SW 1271 (cell line): ENCODE measurements at regions not wholly inside any gene's neighbourhood (a gene's known extent, or its start where the extent isn't known, plus 50 kb on each side); places are given as distances from the start of the nearest gene placed in this dataset.

Experiments
- DNase-seq, 2 experiments: peaks; one replicate each; lab custom pipeline; 2025; lab: John Stamatoyannopoulos, UW

DNA sequence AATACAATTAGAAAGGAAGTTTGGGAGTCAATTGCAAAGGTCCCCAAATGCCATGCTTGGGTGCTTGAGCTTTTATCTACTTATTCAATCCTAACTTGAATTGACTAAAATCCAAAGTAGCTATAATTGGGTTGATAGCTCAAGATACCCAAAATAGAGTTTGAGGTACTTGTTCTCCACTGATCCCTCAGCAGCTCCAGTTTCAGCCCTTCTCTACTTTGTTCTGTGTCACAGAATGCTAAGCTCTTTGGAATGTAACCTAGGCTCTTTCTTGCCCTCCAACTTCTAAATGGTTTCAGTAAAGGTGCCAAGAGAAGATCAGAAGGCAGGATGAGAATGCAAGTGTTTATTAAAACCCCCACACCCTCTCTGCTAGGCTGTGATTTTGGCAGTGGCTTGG, 251.4 kb upstream of the CLEC14A start:
- no peak for DNase-seq

DNA sequence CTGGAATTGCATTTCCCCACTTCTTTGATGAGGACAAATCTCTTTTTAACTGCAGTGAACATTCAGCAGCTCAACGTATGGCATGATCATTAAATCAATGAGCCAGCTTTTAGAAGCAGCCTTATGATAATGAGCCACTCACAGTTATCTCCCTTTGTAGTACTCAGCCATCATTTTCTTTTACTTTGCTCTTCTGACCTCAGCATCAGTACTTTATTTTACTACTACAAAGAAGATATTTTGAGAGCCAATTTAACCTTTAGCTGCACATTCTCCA, 250.0 kb upstream of the CLEC14A start:
- no peak for DNase-seq

DNA sequence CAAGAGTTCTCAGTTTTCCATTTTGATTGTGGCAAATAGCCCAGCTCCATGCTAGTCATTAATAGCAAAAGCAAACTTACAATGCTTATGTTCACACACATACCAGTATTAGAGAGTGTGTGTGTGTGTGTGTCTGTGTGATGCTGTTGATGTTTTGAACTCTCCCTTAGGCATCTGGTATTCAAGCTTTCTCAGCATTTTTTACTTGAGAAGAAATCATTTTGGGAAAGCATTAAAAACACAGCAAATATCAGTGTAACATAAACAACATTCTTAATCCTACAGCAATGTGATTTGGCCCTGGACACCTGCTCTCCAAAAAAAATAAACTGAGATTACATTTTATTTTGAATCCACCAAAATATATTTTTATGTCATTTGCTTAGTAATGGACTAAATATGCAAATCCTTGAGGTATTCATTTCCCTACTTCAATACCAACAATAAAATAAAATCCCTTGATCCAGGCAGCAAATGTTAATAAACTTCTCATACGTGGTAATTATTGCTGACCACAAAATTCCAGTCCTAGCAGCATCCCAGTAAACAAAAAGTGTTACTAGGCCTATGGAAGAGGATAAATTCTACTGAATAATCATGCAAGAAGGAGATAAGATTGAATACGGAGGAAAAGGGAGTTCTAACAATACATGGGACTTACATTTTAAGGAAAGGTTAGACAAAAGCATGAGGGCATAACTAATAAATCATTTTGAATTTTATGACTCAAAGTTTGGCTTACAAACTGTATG, 249.5 kb upstream of the CLEC14A start:
- no peak for DNase-seq

DNA sequence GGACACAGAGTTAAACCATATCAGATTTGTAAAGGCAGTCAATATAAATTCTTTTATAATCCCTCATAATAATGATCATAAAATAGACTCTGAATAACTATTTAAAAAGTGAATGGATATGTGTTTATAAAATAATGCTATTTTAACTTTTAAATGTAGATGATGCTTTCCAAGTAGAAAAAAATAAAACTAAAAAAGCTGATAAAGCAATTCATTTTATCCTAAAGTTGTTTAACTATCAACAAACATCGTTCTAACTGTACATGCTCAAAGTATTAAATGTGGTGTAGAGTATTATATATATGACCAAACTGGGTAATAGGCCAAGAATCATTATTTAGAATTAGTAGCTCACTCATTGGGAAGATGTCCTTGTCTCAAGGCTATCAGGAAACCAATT, 248.3 kb upstream of the CLEC14A start:
- no peak for DNase-seq

DNA sequence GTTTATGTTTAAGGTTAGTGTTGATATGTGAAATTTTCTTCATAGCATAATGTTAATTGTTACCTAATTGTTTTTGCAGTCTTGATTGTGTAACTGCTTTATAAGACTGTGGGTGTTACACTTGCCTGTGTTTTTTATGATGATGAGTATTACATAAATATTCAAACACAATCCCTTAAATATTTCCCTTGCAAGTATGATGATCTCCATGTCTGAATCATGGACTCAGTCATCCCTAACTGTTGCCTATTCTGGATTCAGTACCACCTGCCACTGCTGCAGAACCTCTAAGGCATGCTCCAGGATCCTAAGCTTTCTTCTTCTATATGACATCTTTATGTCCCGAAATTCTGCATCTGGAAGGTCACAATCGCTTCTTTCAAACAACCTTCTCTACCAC, 246.3 kb upstream of the CLEC14A start:
- DNase-seq, result no peak

DNA sequence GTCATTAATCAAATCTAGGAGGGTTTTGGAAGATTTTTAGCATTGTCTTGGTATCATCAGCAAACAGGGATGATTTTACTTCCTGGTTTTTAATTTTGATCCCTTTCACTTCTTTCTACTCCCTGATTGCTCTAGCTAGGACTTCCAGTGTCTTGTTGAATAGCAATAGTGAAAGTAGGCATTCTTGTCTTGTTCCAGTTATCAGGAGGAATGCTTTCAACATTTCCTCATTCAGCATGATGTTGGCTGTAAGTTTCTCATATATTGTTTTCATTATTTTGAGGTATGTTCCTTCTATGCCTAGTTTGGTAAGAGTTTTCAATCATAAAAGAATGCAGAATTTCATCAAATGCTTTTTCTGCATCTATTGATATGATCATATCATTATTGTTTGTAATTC, 244.2 kb upstream of the CLEC14A start:
- DNase-seq, result no peak

DNA sequence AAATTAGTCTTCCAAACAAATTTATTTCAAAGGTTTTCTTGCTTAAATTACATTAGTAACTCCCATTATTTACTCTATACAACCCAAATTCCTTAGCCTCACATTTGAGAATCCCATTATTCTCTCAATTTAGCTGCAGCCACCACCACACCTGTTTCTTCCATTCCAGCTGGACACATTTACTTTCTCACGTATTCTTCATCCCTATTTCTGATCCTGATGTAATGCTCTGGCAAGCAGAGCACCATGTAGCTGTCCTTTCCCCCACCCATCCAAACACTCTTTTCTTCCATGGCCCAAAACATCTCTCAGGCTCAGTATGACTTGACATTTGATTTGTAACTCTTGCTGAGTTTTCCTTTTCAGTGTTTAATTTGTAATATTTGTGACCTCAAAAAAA, 240.2 kb upstream of the CLEC14A start:
- no peak for DNase-seq

DNA sequence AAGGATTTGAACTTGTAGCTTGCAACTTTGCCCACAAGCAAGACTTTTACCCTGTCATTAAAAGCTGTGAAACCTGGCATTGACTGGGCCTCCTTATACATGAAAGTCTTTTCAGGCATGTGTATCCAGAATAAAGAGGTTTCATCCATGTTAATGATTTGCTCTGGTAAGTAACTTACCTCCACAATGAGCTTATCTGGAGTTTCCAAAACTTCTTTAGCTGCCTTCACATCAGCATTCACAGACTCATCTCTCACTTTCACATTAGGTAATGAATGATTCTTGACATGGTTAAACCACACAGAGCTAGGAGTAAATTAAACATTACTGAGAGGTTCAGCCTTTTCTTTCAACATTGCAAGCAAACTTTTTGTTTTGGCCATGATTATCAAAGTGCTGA, 234.4 kb upstream of the CLEC14A start:
- no peak for DNase-seq

DNA sequence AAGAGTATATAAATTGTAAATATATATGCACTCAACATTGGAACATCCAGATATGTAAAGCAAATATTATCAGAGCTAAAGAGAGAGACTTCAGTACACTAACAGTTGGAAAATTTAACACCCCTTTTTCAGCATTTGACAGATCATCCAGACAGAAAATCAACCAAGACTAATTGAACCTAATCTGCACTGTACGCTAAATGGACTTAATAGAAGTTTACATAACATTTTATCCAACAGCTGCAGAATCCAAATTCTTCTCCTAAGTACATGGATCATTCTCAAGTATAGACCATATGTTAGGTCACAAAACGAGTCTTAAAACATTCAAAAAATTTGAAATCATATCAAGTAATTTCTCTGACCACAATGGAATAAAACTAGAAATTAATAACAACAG, 229.1 kb upstream of the CLEC14A start:
- DNase-seq, result no peak

DNA sequence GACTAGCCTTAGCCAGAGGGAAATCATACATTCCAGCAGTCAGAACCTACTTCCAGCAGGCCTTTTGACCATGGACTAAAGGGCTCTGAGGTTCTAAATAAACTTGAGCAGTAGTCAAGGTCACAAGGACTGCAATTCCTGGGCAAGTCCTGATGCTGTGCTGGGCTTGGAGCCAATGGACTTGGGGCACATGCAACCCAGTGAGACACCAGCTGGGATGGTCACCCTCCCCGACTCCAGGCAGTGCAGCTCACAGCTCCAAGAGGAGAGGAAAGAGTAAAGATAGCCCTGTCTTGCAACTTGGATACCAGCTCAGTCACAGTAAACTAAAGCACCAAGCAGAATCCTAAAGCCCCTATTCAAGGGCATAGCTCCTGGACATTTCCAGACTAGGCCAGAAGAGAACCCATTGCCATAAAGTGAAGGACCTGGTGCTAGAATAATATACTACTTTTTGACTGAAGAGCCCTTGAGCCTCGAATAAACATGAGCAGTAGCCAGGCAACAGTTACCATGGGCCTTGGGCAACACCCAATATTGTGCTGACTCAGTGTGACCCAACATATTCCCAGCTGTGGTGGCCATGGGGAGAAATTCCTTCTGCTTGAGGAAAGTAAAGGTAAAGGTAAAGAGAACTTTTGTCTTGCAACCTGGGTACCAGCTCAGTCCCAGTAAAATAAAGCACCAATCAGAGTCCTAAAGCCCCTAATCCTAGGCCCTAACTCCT, 226.2 kb upstream of the CLEC14A start:
- no peak for DNase-seq

DNA sequence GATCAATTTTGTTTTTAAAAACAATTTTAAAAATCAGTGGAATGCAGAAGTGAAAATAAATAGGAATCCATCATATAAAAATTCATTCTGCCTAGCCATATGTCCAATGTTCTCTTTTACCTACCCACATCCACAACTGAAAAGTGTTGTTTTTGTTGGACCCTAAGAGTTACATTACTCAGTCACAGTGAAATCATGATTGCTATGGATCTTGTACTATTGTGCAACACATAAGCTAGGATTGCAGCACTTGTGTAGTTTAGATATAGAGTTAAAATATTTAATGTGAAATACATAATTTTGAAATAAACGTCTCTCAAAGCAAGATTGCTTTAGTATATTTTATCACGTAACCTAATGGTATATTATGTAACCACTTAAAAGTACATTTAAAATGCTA, 213.3 kb upstream of the CLEC14A start:
- DNase-seq, result no peak

DNA sequence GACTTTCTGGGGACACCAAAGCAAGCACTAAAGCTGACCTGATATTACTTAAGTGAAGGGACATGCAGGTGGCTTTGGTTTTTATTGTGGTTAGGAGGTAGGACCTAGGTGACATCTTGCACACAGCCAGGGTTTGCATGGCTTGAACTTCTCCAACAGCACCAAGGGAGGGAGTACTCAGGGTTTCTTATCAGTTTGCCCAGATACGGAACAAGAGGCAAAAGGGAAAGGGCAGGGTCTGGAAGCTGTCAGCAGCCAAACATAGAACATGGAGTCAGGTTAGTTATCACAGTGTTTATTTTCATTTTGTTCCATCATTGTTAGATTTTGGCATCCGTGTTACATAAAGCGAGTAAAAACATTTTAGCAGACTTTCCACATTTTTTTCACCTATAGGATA, 186.3 kb upstream of the CLEC14A start:
- DNase-seq, result no peak

DNA sequence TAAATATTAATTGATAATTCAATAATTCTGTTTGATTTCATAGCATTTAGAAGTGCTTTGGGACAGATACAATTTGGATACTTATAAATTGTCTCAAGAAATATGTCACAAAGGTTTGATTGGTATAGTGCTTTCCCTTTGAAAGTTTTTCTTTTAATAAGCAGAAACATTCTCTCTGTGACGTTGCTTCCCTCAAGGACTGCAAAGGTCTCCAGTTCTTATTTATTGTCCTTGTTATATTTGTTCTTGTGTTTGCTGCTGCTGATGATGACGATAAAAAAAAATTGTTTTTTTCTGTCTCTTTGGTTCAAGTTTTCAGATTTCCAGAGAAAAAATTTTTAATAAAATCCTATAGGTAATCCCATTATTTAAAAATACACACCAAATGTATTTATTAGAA, 176.3 kb upstream of the CLEC14A start:
- DNase-seq, result no peak

DNA sequence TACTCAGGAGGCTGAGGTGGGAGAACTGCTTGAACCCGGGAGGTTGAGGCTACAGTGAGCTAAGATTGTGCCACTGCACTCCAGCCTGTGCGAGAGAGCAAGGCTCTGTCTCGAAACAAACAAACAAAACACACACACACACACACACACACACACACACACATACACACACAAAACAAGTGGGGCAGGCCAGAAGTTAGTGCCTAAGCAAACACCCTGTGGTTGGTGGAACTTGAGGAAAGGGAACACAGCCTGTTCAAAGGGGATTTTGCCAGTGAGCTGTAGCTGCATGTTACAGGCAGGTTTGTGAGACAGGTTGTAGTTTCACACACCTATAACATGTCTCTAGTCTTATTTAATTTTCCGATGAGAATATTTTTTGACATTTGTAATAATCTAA, 175.3 kb upstream of the CLEC14A start:
- DNase-seq, result no peak

DNA sequence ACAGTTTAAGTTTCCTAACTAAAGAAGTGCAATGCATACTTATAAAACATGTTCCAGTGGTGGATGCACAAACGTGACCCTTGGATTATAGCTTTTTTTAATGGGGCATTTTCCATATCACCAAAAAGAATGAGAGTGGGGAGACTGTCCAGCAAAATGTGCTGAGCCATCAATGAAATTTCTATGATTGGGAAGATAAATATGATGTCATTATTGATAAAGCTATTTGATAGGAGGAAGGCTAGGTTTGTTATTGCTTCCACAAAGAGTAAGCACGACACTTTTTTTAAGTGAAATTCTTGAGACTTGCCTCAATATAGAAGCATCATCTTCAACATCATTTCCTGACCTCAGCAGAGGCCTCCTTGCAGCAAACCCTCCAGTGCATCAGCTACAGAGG, 174.6 kb upstream of the CLEC14A start:
- DNase-seq, result no peak

DNA sequence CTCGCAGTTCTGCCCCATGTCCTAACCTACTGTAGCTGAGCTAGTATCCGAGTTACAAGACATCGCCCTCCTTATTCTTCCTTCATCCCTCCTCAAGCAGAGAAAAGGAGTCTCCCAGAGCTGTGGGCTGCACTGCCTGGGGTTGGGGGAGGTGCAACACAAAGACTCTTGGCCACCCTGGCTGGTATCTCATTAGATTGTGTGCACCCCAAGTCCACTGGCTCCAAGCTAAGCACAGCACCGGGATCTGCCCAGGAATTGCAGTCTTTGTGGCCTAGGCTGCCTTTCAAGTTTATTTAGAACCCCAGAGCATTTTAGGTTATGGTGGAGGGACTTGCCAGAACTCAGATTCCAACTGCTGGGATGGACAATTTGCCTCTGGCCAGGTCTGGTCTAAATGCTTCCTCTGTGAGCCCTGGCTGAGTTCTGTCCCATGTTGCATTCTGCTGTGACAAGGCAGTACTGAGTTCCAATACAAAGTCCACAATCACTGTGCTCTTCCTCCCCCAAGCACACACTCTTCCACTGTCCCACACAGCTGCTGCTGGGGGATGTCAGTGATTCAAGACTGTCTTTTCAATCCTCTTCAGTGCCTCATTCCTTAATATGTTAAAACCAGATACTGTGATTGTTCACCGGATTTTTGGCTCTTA, 169.6 kb upstream of the CLEC14A start:
- no peak for DNase-seq

DNA sequence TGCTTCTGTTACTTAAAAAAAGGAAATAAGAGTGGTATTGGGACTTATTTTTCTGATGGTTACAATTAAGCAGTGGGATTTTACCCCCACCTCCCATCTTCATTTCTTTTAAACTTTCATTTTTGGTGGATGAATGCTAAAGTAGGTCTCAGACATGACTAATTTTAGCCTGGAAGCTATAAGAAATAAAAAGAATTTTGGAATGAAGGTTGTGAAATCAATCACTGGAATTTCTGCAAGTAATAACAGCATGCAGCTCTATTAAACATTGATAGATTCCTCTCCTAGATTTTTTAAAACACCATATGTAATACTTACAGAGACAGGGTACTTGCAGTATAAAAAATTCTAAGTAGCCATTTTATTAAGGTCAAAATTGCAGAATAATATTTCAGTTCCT, 164.2 kb upstream of the CLEC14A start:
- DNase-seq, result no peak

DNA sequence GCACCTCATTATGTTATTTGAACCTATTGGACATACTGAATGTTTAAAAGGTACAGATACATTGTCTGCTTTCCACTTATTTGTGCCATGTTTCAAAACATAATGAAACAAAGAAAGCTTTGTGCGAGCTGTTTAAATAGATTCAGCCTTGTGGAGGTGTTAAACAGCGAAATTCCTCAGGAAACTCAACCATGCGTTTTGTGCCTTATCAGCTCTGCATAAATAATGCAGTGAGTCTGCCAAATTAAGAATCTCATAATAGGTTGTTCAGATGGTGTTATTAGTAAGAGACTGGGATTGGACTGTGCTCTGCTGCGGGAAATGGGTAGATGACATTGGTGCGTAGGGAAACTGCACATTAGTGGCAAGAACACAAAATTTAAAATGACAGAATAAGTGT, 163.7 kb upstream of the CLEC14A start:
- DNase-seq, result no peak

DNA sequence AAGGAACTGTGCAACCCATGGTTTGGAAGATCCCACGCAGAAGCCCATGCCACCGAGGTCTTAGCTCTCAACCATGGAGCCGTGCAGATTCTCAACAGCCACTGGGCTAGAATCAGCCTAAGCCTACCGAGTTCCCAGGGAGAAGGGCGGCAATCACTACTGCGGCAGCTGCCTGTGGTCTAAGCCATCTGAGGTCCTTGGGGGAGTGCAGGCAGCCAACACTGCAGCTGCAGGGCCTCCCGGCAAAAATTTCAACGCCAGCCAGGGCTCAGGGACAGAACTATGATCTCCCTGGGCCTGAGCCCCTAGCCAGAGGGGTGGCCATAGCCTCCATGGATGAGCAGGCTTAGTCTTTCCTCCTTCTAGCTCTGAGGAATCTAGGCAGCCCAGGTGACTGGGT, 156.8 kb upstream of the CLEC14A start:
- no peak for DNase-seq

DNA sequence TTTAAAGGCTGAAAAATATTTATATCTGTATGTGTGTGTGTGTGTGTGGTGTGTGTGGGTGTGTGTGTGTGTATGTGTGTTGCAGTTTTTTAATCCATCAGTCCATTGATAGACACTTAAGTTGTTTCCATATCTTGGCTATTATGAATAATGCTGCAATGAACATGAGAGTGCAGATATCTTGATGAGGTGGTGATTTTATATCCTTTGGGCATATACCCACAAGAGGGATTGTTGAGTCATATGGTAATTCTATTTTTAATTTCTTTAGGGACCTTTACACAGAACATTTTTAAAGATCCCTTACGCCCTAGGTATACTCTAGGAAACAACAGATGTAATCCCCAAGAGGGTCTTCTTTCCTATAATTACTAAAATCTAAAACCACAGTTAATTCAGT, 154.5 kb upstream of the CLEC14A start:
- no peak for DNase-seq

DNA sequence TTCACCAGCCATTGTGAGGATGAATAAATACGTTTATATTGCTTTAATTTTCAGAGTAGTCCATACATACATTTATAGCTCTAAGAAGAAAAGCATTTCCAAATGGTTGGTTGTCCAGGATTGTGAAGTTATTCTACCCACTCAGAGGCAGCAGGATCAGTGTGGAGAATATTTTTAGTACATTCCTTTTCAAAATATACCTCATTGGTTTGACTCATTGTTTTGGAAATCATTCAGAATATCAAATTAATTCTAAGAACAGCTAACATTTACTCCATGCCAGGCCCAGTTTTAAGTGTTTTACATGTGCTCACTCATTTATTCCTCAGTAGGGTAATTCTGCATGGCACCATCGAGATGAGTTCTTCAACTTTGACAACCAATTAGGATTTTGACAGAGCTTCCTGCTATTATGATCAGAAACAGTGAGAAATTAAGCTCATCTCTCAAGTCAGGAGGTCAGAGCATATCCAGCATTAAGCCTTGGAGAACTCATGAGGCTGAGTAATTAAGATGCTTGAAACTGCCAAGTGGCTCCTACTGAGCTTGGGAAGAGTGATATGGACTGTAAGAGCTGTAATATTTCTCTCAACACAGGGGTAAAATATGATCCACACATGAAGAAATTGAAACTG, 153.3 kb upstream of the CLEC14A start:
- no peak for DNase-seq

DNA sequence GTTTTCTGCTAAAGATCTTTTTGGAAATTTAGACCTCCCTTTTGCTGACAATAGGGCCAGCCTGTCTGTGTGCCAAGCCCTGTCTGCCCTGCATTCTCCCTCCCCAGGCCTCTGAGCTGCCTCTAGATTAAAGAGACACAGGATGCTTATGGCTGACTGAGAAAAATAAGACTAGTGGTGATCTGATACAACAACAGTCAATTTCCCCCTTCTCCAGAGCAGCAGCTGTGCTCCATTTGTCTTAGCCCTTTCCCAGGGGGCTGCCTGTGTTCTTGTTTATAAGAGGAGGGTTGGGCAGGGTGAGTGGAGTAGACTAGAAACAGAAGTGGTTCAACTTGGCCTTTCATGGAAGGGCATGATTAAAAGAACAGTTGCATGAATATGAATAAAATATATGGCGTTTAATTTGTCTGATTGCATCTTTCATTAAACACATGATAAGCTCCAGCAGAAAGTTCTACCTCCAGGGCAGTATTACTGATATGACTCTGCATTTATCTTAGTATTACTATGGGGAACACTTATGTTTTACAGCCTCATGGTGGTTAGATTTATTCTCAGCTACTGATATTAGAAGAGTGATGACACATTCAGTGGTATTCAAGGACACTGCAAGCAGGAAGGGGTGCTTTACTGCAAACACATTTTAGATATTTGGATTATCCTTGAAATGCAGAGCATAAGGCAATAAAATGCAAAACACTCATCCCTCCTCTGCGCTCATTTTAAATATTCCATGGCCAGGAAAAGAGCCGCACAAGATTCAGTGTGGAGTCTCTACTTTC, 150.2 kb upstream of the CLEC14A start:
- DNase-seq, result peak in 1 of 2 experiments; percentile 3
